Endothelial cell of umbilical vein (primary cell): ENCODE measurements at regions not wholly inside any gene's neighbourhood (a gene's known extent, or its start where the extent isn't known, plus 50 kb on each side); places are given as distances from the start of the nearest gene placed in this dataset.

ENCODE experiments used
- BruUV-seq: library from RNA; stranded (reverse); fragments of 400-500 nt; replicated peaks from 2 replicates; lab custom pipeline; 2021; lab: Mats Ljungman, UMichigan
- CTCF ChIA-PET: fragments of 300-600, 350-600 bp; sonication (Branson Sonifier 250); formaldehyde crosslinking; loops from one replicate; lab custom pipeline; 2021; ENCODE audit warnings: antibody characterized with exemption, inconsistent platforms; lab: Charles Lee
- POLR2A ChIA-PET: fragments of 300-600, 350-600 bp; sonication (Branson Sonifier 250); formaldehyde crosslinking; loops from one replicate; lab custom pipeline; 2021; ENCODE audit warnings: antibody characterized with exemption, inconsistent platforms; lab: Charles Lee
- DNase-seq: peaks from one replicate; pipeline ENCODE4 v3.0.0-alpha.2; 2011; ENCODE audit warnings: low read depth, low spot score
- FAIRE-seq: peaks from 2 replicates; lab custom pipeline; 2011; peaks lifted over from hg19 to GRCh38; lab: Jason Lieb, UNC
- H2AFZ ChIP-seq: 2 replicates; pipeline ENCODE4 v1.6.0; 2012; ENCODE audit warnings: low read depth, low read length, control low read depth, inconsistent platforms
- H3K27ac ChIP-seq: 2 replicates; pipeline ENCODE4 v1.5.1; 2011; ENCODE audit warnings: low read depth, mild to moderate bottlenecking, control low read depth, low read length, moderate library complexity; ENCODE audit not compliant: insufficient read depth
- H3K27me3 ChIP-seq, 2 experiments: 2 replicates each; pipeline versions ENCODE4 v1.6.0 to v1.6.1; 2011; ENCODE audit warnings: low read length in 2 of 2, mixed read lengths in 1 of 2; ENCODE audit not compliant: control insufficient read depth in 2 of 2, insufficient read depth in 2 of 2
- H3K36me3 ChIP-seq, 2 experiments: 2 replicates in 1 of 2; 3 replicates in 1 of 2; pipeline ENCODE4 v1.5.1; 2011; ENCODE audit warnings: low read length in 2 of 2, mild to moderate bottlenecking in 1 of 2, moderate library complexity in 1 of 2; ENCODE audit not compliant: control insufficient read depth in 2 of 2, insufficient read depth in 2 of 2; ENCODE audit errors: extremely low read depth in 1 of 2
- H3K4me1 ChIP-seq: 3 replicates; pipeline ENCODE4 v1.5.1; 2011; ENCODE audit warnings: mild to moderate bottlenecking, low read length; ENCODE audit not compliant: control insufficient read depth, insufficient read depth; ENCODE audit errors: extremely low read depth
- H3K4me2 ChIP-seq: 2 replicates; pipeline ENCODE4 v1.6.1; 2011; ENCODE audit warnings: low read length, control low read depth, mixed read lengths; ENCODE audit not compliant: insufficient read depth
- H3K4me3 ChIP-seq, 3 experiments: fragments of 200-600 bp in 1 of 3; sonication (generic), shearing (Covaris generic) in 1 of 3; replicated peaks in 1 of 3; 2 replicates each; pipeline ENCODE4 v1.5.1; 2011 to 2016; ENCODE audit warnings: control low read depth in 3 of 3, low read length in 3 of 3, mild to moderate bottlenecking in 2 of 3, inconsistent platforms in 1 of 3, low read depth in 1 of 3, moderate library complexity in 1 of 3; ENCODE audit not compliant: insufficient read depth in 1 of 3
- H3K79me2 ChIP-seq: 2 replicates; pipeline ENCODE4 v1.6.0; 2012; ENCODE audit warnings: low read length, inconsistent platforms; ENCODE audit not compliant: control insufficient read depth, insufficient read depth
- H3K9ac ChIP-seq: replicated peaks from 2 replicates; pipeline ENCODE3; 2011; ENCODE audit warnings: low read length, control low read depth; ENCODE audit not compliant: insufficient read depth; ENCODE audit errors: extremely low read depth
- H3K9me1 ChIP-seq: replicated peaks from 3 replicates; pipeline ENCODE4 v1.6.0; 2011; ENCODE audit warnings: mild to moderate bottlenecking, low read length; ENCODE audit not compliant: control insufficient read depth, insufficient read depth; ENCODE audit errors: extremely low read depth
- H3K9me3 ChIP-seq: replicated peaks from 2 replicates; pipeline ENCODE4 v1.5.1; 2012; ENCODE audit warnings: low read length, inconsistent platforms; ENCODE audit not compliant: control insufficient read depth, insufficient read depth
- H4K20me1 ChIP-seq: replicated peaks from 2 replicates; pipeline ENCODE3; 2011; ENCODE audit warnings: mild to moderate bottlenecking, low read length; ENCODE audit not compliant: control insufficient read depth, insufficient read depth; ENCODE audit errors: extremely low read depth
- CTCF ChIP-seq, 2 donors: IDR thresholded peaks; 1 replicate in 1 of 2; 2 replicates in 1 of 2; pipeline ENCODE4 v1.5.1; 2011; ENCODE audit warnings: low read length in 2 of 2, mild to moderate bottlenecking in 2 of 2, moderate library complexity in 2 of 2, control low read depth in 1 of 2, inconsistent platforms in 1 of 2, low read depth in 1 of 2; ENCODE audit not compliant: insufficient read depth in 1 of 2; ENCODE audit errors: extremely low read depth in 1 of 2
- EZH2 ChIP-seq: IDR thresholded peaks from 2 replicates; pipeline ENCODE4 v1.6.1; 2012; ENCODE audit warnings: borderline replicate concordance, low read depth, mild to moderate bottlenecking, moderate library complexity, low read length, inconsistent platforms; ENCODE audit not compliant: severe bottlenecking
- FOS ChIP-seq: IDR thresholded peaks from 2 replicates; pipeline ENCODE4 v1.6.1; 2011; ENCODE audit warnings: mild to moderate bottlenecking, low read length, moderate library complexity, borderline replicate concordance; ENCODE audit not compliant: insufficient read depth
- GATA2 ChIP-seq: IDR thresholded peaks from 2 replicates; pipeline ENCODE4 v1.7.0; 2011; ENCODE audit warnings: low read depth, mild to moderate bottlenecking, moderate library complexity, mixed read lengths, low read length; ENCODE audit not compliant: insufficient read length, insufficient read depth
- JUN ChIP-seq: IDR thresholded peaks from 2 replicates; pipeline ENCODE4 v1.6.1; 2011; ENCODE audit warnings: borderline replicate concordance, low read depth; ENCODE audit not compliant: insufficient read length, insufficient read depth
- MAX ChIP-seq: IDR thresholded peaks from 2 replicates; pipeline ENCODE4 v1.6.1; 2011; ENCODE audit not compliant: insufficient read depth, insufficient read length
- MYC ChIP-seq: IDR thresholded peaks from one replicate; pipeline ENCODE4 v1.6.1; 2011; ENCODE audit warnings: mild to moderate bottlenecking, low read depth, low read length
- POLR2A ChIP-seq: IDR thresholded peaks from 2 replicates; pipeline ENCODE4 v1.6.1; 2012; ENCODE audit warnings: low read depth, mild to moderate bottlenecking, control low read depth, low read length
- POLR2AphosphoS5 ChIP-seq: IDR thresholded peaks from 2 replicates; pipeline ENCODE4 v1.6.1; 2012; ENCODE audit warnings: low read depth, mild to moderate bottlenecking, control low read depth, low read length, moderate library complexity; ENCODE audit not compliant: insufficient read depth
- dilution Hi-C: fragments of 300-500 bp; cut with MboI; formaldehyde crosslinking; loops from one replicate; pipeline ENCODE4 v1.15.0; 2019; ENCODE audit warnings: low sequenced_read_pairs; ENCODE audit not compliant: extremely low pct_ligation_motif_present
- intact Hi-C: fragments of 100-400 bp; cut with micrococcal nuclease; formaldehyde crosslinking; loops from one replicate; pipeline ENCODE4 v1.10.0; 2022

GRCh38 chr11:133663135-133663985 is 131.1 kb upstream of the OPCML start:
- H3K9ac ChIP-seq, result no peak overlapping the region
- H3K4me2 ChIP-seq, result no peak overlapping the region
- ChIA-PET POLR2A (no interaction called here), CTCF (no interaction called here)
- H3K4me3 ChIP-seq, result no peak overlapping the region
- H3K36me3 ChIP-seq, result no peaks in the 10 kb centered on the region
- H3K9me3 ChIP-seq, result peaks cover 8% of the 10 kb centered on the region
- no peaks in the 10 kb centered on the region for H4K20me1 ChIP-seq
- no peaks in the 10 kb centered on the region for H3K79me2 ChIP-seq
- H3K27ac ChIP-seq, result no peak overlapping the region
- no peak overlapping the region for H2AFZ ChIP-seq
- intact Hi-C loops (no loop called here), dilution Hi-C loops (no loop called here)
- no TSS peak for BruUV-seq
- H3K4me1 ChIP-seq, result no peaks in the 10 kb centered on the region
- FAIRE-seq (no peak), DNase-seq (no peak)
- TF ChIP-seq POLR2A (no peak), CTCF (IDR thresholded peaks at IDR 0.05; ENCODE audit: extremely low read depth in 1 of 2, insufficient read depth in 1 of 2, low read depth in 1 of 2, low read length in 2 of 2) (no peak), POLR2AphosphoS5 (no peak), MYC (no peak)
- no peaks in the 10 kb centered on the region for H3K9me1 ChIP-seq
- H3K27me3 ChIP-seq, result no peaks in the 10 kb centered on the region

- H3K9me1 ChIP-seq, result no peaks in the 10 kb centered on the region
- TF ChIP-seq GATA2 (no peak), MAX (no peak), CTCF (IDR thresholded peaks at IDR 0.05; ENCODE audit: extremely low read depth in 1 of 2, insufficient read depth in 1 of 2, low read depth in 1 of 2, low read length in 2 of 2) (no peak), EZH2 (no peak), MYC (no peak), FOS (no peak), POLR2AphosphoS5 (no peak), POLR2A (no peak), JUN (no peak)
- H3K9me3 ChIP-seq, result peaks cover 8% of the 10 kb centered on the region
- no peaks in the 10 kb centered on the region for H3K36me3 ChIP-seq
- POLR2A ChIA-PET, result no interaction called here
- no peaks in the 10 kb centered on the region for H3K4me1 ChIP-seq
- intact Hi-C loops, result no loop called here
- DNase-seq (no peak), FAIRE-seq (no peak)
- CTCF ChIA-PET, result no interaction called here
- H2AFZ ChIP-seq, result no peak overlapping the region
- no peaks in the 10 kb centered on the region for H3K27me3 ChIP-seq
- no peak overlapping the region for H3K27ac ChIP-seq
- no peak overlapping the region for H3K9ac ChIP-seq
- no peaks in the 10 kb centered on the region for H3K79me2 ChIP-seq
- no peak overlapping the region for H3K4me3 ChIP-seq
- no TSS peak for BruUV-seq
- no peak overlapping the region for H3K4me2 ChIP-seq
- no peaks in the 10 kb centered on the region for H4K20me1 ChIP-seq
- dilution Hi-C loops, result no loop called here
Measured at GRCh38 chr11:133661846-133662245, 129.5 kb upstream of the OPCML start.
